ENCODE measurements at regions not wholly inside any gene's neighbourhood (a gene's known extent, or its start where the extent isn't known, plus 50 kb on each side); places are given as distances from the start of the nearest gene placed in this dataset.

- DNase-seq (ENCODE audit: low read depth, low spot score) (no peak), ATAC-seq (no peak), FAIRE-seq (no peak)
- H3K27ac ChIP-seq (ENCODE audit: control insufficient read depth, insufficient read depth): no peak overlapping the region
- CTCF ChIA-PET: no interaction called here
- no TSS peak for BruUV-seq (replicated peaks)
- no peaks in the 10 kb centered on the region for H3K4me1 ChIP-seq (ENCODE audit: control insufficient read depth, insufficient read depth, low read length)
- POLR2A ChIA-PET: no interaction called here
- no peaks in the 10 kb centered on the region for H3K36me3 ChIP-seq (ENCODE audit: control insufficient read depth in 2 of 2, insufficient read depth in 2 of 2, low read length in 1 of 2)
- SMC1A ChIA-PET (ENCODE audit: uncharacterized antibody, unreplicated experiment): no interaction called here
- no peak overlapping the region for H3K4me2 ChIP-seq (ENCODE audit: control insufficient read depth, insufficient read depth)
- no peak for TF ChIP-seq SIX5 (IDR thresholded peaks at IDR 0.05; ENCODE audit: low read depth, low read length, severe bottlenecking)
- no peak for TF ChIP-seq BCL3 (IDR thresholded peaks at IDR 0.05; ENCODE audit: borderline replicate concordance, insufficient read depth, low read depth, low read length, poor library complexity, severe bottlenecking)
- no peak for TF ChIP-seq RB1 (IDR thresholded peaks at IDR 0.05; ENCODE audit: borderline replicate concordance)
- RAD21 ChIA-PET (ENCODE audit: unreplicated experiment): no interaction called here
- 0% methylated on average over 2 of the region's 2 CpGs for WGBS (ENCODE audit: insufficient coverage, insufficient replicate concordance, low lambda C conversion rate, missing lambda C conversion rate)
- H3K9me3 ChIP-seq (replicated peaks; ENCODE audit: control insufficient read depth, insufficient read depth, low read length): no peaks in the 10 kb centered on the region
- no peak overlapping the region for H2AFZ ChIP-seq (ENCODE audit: control insufficient read depth, low read depth, low read length)
- intact Hi-C loops (cut with micrococcal nuclease; ENCODE audit: unreplicated experiment): no loop called here
- H3K9ac ChIP-seq (ENCODE audit: control insufficient read depth, insufficient read depth, low read length): no peak overlapping the region
- in situ Hi-C loops (cut with MboI): no loop called here
- no peak overlapping the region for H3K4me3 ChIP-seq
- no peaks in the 10 kb centered on the region for H4K20me1 ChIP-seq (ENCODE audit: control insufficient read depth, insufficient read depth)
- no peaks in the 10 kb centered on the region for H3K79me2 ChIP-seq (ENCODE audit: control insufficient read depth, insufficient read depth, low read length)
- H3K27me3 ChIP-seq (replicated peaks in 1 of 2; ENCODE audit: control insufficient read depth in 2 of 2, insufficient read depth in 2 of 2, low read length in 1 of 2): no peaks in the 10 kb centered on the region
Observed at GRCh38 chr9:28342815-28343338, 769.6 kb upstream of the C9orf72 start.

- Histone ChIP-seq H3K4me2 (ENCODE audit: control insufficient read depth, insufficient read depth) (no peak overlapping the region), H3K9me3 (replicated peaks; ENCODE audit: control insufficient read depth, insufficient read depth, low read length) (no peaks in the 10 kb centered on the region), H3K27me3 (replicated peaks in 1 of 2; ENCODE audit: control insufficient read depth in 2 of 2, insufficient read depth in 2 of 2, low read length in 1 of 2) (no peaks in the 10 kb centered on the region), H3K4me1 (ENCODE audit: control insufficient read depth, insufficient read depth, low read length) (no peaks in the 10 kb centered on the region), H3K9ac (ENCODE audit: control insufficient read depth, insufficient read depth, low read length) (no peak overlapping the region), H2AFZ (ENCODE audit: control insufficient read depth, low read depth, low read length) (no peak overlapping the region), H4K20me1 (ENCODE audit: control insufficient read depth, insufficient read depth) (no peaks in the 10 kb centered on the region), H3K79me2 (ENCODE audit: control insufficient read depth, insufficient read depth, low read length) (no peaks in the 10 kb centered on the region), H3K27ac (ENCODE audit: control insufficient read depth, insufficient read depth) (no peak overlapping the region), H3K36me3 (ENCODE audit: control insufficient read depth in 2 of 2, insufficient read depth in 2 of 2, low read length in 1 of 2) (no peaks in the 10 kb centered on the region), H3K4me3 (no peak overlapping the region)
- 18% methylated on average over 2 of the region's 2 CpGs for WGBS (ENCODE audit: insufficient coverage, insufficient replicate concordance, low lambda C conversion rate, missing lambda C conversion rate)
- BruUV-seq (replicated peaks): no TSS peak
- no peak for ATAC-seq
- no peak for FAIRE-seq
- CTCF ChIA-PET: no interaction called here
- POLR2A ChIA-PET: no interaction called here
- in situ Hi-C loops (cut with MboI): no loop called here
- intact Hi-C loops (cut with micrococcal nuclease; ENCODE audit: unreplicated experiment): no loop called here
- SMC1A ChIA-PET (ENCODE audit: uncharacterized antibody, unreplicated experiment): no interaction called here
- RAD21 ChIA-PET (ENCODE audit: unreplicated experiment): no interaction called here
- DNase-seq (ENCODE audit: low read depth, low spot score): no peak
- TF ChIP-seq STAT3 (IDR thresholded peaks at IDR 0.05; ENCODE audit: low read depth, low read length) (no peak), PML (IDR thresholded peaks at IDR 0.05; ENCODE audit: low read length) (no peak), MYB (IDR thresholded peaks at IDR 0.05; ENCODE audit: borderline replicate concordance, low read depth, low read length) (no peak), CREM (IDR thresholded peaks at IDR 0.05; ENCODE audit: low read depth) (no peak), GABPA (IDR thresholded peaks at IDR 0.05; ENCODE audit: low read depth) (no peak), TARDBP (IDR thresholded peaks at IDR 0.05; ENCODE audit: borderline replicate concordance) (no peak), ESRRA (IDR thresholded peaks at IDR 0.05; ENCODE audit: low read length) (no peak), HCFC1 (IDR thresholded peaks at IDR 0.05; ENCODE audit: low read length) (no peak), EGR1 (IDR thresholded peaks at IDR 0.05; ENCODE audit: borderline replicate concordance in 1 of 2, low read depth in 2 of 2, low read length in 2 of 2) (no peak), ELK1 (IDR thresholded peaks at IDR 0.05; ENCODE audit: low read depth, low read length) (no peak), SUPT20H (IDR thresholded peaks at IDR 0.05; ENCODE audit: borderline replicate concordance, control insufficient read depth, low read depth, low read length) (no peak), SREBF1 (IDR thresholded peaks at IDR 0.05; ENCODE audit: low read length) (no peak), USF1 (IDR thresholded peaks at IDR 0.05; ENCODE audit: borderline replicate concordance, extremely low read length, insufficient read depth, low read depth, low read length) (no peak), SUZ12 (IDR thresholded peaks at IDR 0.05; ENCODE audit: unreplicated experiment) (no peak)
Observed at GRCh38 chr9:28363151-28363562, 789.9 kb upstream of the C9orf72 start.
